Stimulated activated naive CD4-positive, alpha-beta T cell treated with Interleukin-2 at 50 U/mL for 16 hours (primary cell): ENCODE measurements at regions not wholly inside any gene's neighbourhood (a gene's known extent, or its start where the extent isn't known, plus 50 kb on each side); places are given as distances from the start of the nearest gene placed in this dataset.

Experiments used
- DNase-seq: peaks from one replicate; lab custom pipeline; 2025; lab: John Stamatoyannopoulos, UW

GRCh38 chr13:31081316-31081715 lies 80.4 kb downstream of the HSPH1 start:
- DNase-seq = no peak

GRCh38 chr13:31074756-31075155 lies 86.9 kb downstream of the HSPH1 start:
- no peak for DNase-seq

- DNase-seq = peak; percentile 11
Measured at GRCh38 chr13:31073859-31074718, 87.6 kb downstream of the HSPH1 start.

GRCh38 chr13:31072041-31072440 lies 89.7 kb downstream of the HSPH1 start:
- no peak for DNase-seq

GRCh38 chr13:31069808-31070534 lies 91.7 kb downstream of the HSPH1 start:
- no peak for DNase-seq

GRCh38 chr13:31068119-31068423 lies 93.6 kb downstream of the HSPH1 start:
- no peak for DNase-seq

- no peak for DNase-seq
Measured at GRCh38 chr13:31067416-31068118, 94.1 kb downstream of the HSPH1 start.

GRCh38 chr13:31064636-31065035 lies 97.1 kb downstream of the HSPH1 start:
- no peak for DNase-seq

- DNase-seq = no peak
Measured at GRCh38 chr13:31063772-31064171, 97.9 kb downstream of the HSPH1 start.

- DNase-seq = no peak
Measured at GRCh38 chr13:31060655-31061054, 101.0 kb downstream of the HSPH1 start.

GRCh38 chr13:31060220-31060619 lies 101.5 kb downstream of the HSPH1 start:
- DNase-seq = no peak

- no peak for DNase-seq
Measured at GRCh38 chr13:31057403-31058033, 104.2 kb downstream of the HSPH1 start.

GRCh38 chr13:31056644-31057271 lies 104.9 kb downstream of the HSPH1 start:
- DNase-seq = no peak

- DNase-seq = no peak
Measured at GRCh38 chr13:31055589-31055988, 106.1 kb downstream of the HSPH1 start.

- no peak for DNase-seq
Measured at GRCh38 chr13:31054632-31055031, 107.1 kb downstream of the HSPH1 start.

GRCh38 chr13:31053896-31054295 lies 107.8 kb downstream of the HSPH1 start:
- no peak for DNase-seq

GRCh38 chr13:31053091-31053490 lies 108.6 kb downstream of the HSPH1 start:
- DNase-seq = no peak

GRCh38 chr13:31052478-31052877 lies 109.2 kb downstream of the HSPH1 start:
- no peak for DNase-seq

- no peak for DNase-seq
Measured at GRCh38 chr13:31051999-31052398, 109.7 kb downstream of the HSPH1 start.

- no peak for DNase-seq
Measured at GRCh38 chr13:31050486-31051400, 111.0 kb downstream of the HSPH1 start.

GRCh38 chr13:31049833-31050232 lies 111.9 kb downstream of the HSPH1 start:
- no peak for DNase-seq
